Effector memory CD4-positive, alpha-beta T cell (primary cell): ENCODE measurements at regions not wholly inside any gene's neighbourhood (a gene's known extent, or its start where the extent isn't known, plus 50 kb on each side); places are given as distances from the start of the nearest gene placed in this dataset.

Experiments
- DNase-seq, 3 donors: peaks; one replicate each; pipeline ENCODE4 v3.0.0-alpha.2; 2020
- H3K27ac ChIP-seq: 2 replicates; pipeline ENCODE4 v1.7.0; 2013; ENCODE audit warnings: mild to moderate bottlenecking, low read length, moderate library complexity; ENCODE audit not compliant: insufficient read depth, poor library complexity, severe bottlenecking
- H3K27me3 ChIP-seq: replicated peaks from 2 replicates; pipeline ENCODE4 v1.7.0; 2013; ENCODE audit warnings: mild to moderate bottlenecking, low read length; ENCODE audit not compliant: insufficient read depth, control insufficient read depth, poor library complexity, severe bottlenecking
- H3K36me3 ChIP-seq: 2 replicates; pipeline ENCODE4 v1.7.0; 2013; ENCODE audit warnings: mild to moderate bottlenecking, low read length, moderate library complexity; ENCODE audit not compliant: control insufficient read depth, insufficient read depth
- H3K4me1 ChIP-seq: 2 replicates; pipeline ENCODE4 v1.7.0; 2013; ENCODE audit warnings: low read length, mild to moderate bottlenecking; ENCODE audit not compliant: control insufficient read depth, insufficient read depth, poor library complexity, severe bottlenecking
- H3K4me3 ChIP-seq: 2 replicates; pipeline ENCODE4 v1.7.0; 2013; ENCODE audit warnings: low read length, low read depth, mild to moderate bottlenecking; ENCODE audit not compliant: insufficient read depth, poor library complexity, severe bottlenecking
- H3K9me3 ChIP-seq: 2 replicates; pipeline ENCODE4 v1.7.0; 2013; ENCODE audit warnings: mild to moderate bottlenecking, low read length, moderate library complexity; ENCODE audit not compliant: control insufficient read depth

DNA sequence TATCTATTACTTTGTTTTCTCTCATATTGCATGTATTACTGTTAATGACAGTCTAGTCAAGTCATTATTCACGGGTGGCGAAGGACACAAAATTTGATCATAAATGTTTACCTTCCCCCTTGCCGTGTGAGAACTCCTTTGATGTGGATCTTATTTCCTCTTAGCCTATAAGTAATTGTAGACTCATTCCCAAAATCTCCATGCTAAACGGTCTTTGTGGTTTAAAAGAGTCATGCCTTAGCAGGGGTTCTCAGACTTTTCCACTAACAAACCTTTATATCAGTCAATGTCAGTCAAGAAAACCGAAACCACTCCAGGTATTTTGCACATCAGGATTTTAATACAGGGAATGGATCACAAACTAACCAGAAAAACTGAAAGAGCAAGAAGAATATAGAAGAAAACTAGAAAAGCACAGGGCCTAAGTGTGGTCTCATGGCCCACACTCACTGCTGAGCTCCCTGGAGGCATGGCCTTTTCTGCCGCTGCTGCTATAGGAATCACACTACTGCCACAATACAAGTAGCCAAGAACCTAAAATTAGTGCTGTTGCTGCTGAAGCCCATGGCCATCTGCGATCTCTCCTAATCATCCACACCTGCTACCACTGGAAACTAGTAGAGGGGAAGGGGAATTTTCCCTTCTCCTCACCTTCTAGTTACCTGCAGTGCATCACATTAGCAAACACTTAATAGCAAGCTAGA is 186.0 kb upstream of the POU3F2 start:
- no peak for DNase-seq
- no peaks in the 10 kb centered on the region for H3K4me1 ChIP-seq
- no peak overlapping the region for H3K4me3 ChIP-seq
- no peaks in the 10 kb centered on the region for H3K9me3 ChIP-seq
- H3K27ac ChIP-seq: no peak overlapping the region
- H3K27me3 ChIP-seq: no peaks in the 10 kb centered on the region
- no peaks in the 10 kb centered on the region for H3K36me3 ChIP-seq

- H3K9me3 ChIP-seq: no peaks in the 10 kb centered on the region
- no peaks in the 10 kb centered on the region for H3K27me3 ChIP-seq
- H3K36me3 ChIP-seq: no peaks in the 10 kb centered on the region
- no peaks in the 10 kb centered on the region for H3K4me1 ChIP-seq
- DNase-seq: no peak
- H3K4me3 ChIP-seq: no peak overlapping the region
- no peak overlapping the region for H3K27ac ChIP-seq
Observed at GRCh38 chr6:98650941-98651340, 183.4 kb upstream of the POU3F2 start.

DNA sequence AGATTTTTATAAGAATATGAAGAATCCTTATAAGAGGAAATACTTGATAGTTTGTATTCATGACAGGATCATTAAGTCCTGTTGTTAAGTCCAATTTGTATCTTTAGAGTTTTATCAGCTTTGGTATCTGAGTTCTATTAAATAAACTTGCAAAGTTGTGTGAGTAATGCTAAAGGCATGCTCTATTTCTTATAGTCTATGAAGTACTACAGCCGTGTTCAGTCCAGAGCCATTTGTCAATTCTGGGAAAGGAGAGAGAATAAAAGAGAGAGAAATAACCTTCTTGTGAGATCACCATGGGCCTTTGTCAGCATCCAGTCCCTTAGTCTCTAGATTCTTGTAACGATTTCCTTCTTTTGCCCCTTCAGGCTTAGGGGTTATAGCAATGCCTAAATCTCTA is 181.2 kb upstream of the POU3F2 start:
- no peak overlapping the region for H3K27ac ChIP-seq
- no peaks in the 10 kb centered on the region for H3K4me1 ChIP-seq
- H3K27me3 ChIP-seq: no peaks in the 10 kb centered on the region
- DNase-seq: no peak
- H3K36me3 ChIP-seq: no peaks in the 10 kb centered on the region
- no peak overlapping the region for H3K4me3 ChIP-seq
- H3K9me3 ChIP-seq: no peaks in the 10 kb centered on the region

GRCh38 chr6:98657764-98658163 is 176.6 kb upstream of the POU3F2 start:
- no peaks in the 10 kb centered on the region for H3K36me3 ChIP-seq
- no peaks in the 10 kb centered on the region for H3K27me3 ChIP-seq
- no peak for DNase-seq
- H3K27ac ChIP-seq: no peak overlapping the region
- no peaks in the 10 kb centered on the region for H3K4me1 ChIP-seq
- no peaks in the 10 kb centered on the region for H3K9me3 ChIP-seq
- no peak overlapping the region for H3K4me3 ChIP-seq

- no peak for DNase-seq
- Histone ChIP-seq H3K36me3 (no peaks in the 10 kb centered on the region), H3K27me3 (no peaks in the 10 kb centered on the region), H3K4me3 (no peak overlapping the region), H3K4me1 (no peaks in the 10 kb centered on the region), H3K27ac (no peak overlapping the region), H3K9me3 (no peaks in the 10 kb centered on the region)
Observed at GRCh38 chr6:98669371-98669770, 165.0 kb upstream of the POU3F2 start.

GRCh38 chr6:98670045-98670746 is 164.2 kb upstream of the POU3F2 start:
- no peaks in the 10 kb centered on the region for H3K36me3 ChIP-seq
- H3K4me1 ChIP-seq: no peaks in the 10 kb centered on the region
- H3K27ac ChIP-seq: no peak overlapping the region
- H3K27me3 ChIP-seq: no peaks in the 10 kb centered on the region
- H3K9me3 ChIP-seq: no peaks in the 10 kb centered on the region
- H3K4me3 ChIP-seq: no peak overlapping the region
- DNase-seq: no peak

DNA sequence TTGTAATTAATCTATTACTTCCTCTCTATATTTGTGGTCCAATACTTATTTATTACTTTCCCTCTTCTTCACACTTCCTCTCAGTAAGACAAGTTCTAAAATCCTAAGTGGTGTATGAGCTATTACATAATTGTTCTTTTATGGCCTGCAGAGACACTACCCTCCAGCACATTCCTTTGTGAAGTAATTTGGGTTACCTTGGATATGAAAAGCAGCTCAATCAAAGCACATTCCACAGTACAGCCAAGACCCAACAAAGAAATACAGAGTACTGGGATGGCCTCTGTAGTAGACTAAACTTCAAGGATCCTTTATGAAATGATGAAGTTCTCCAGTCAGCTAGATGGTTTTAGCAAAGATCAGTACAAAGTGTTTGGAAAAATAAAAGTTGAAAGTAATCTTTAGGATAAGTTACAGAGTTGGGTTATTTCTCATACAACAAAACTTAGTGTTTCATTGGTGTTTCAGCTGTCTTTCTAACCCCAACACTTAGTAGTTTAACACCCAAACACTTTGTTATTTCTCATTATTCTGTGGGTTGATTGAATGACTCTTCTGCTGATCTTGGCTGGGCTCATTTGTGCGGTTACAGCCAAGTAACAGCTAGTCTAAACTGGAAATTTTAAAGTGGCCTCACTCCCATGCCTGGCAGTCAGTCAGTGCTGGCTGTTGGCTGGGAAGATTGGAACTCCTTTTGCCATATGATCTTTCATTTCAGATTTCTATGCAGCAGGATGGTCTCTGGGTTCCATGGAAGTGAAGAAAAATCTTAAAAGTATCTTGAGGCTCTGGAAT is 161.5 kb upstream of the POU3F2 start:
- Histone ChIP-seq H3K9me3 (no peaks in the 10 kb centered on the region), H3K4me3 (no peak overlapping the region), H3K4me1 (no peaks in the 10 kb centered on the region), H3K36me3 (no peaks in the 10 kb centered on the region), H3K27me3 (no peaks in the 10 kb centered on the region), H3K27ac (no peak overlapping the region)
- no peak for DNase-seq

GRCh38 chr6:98678481-98678880 is 155.9 kb upstream of the POU3F2 start:
- Histone ChIP-seq H3K9me3 (no peaks in the 10 kb centered on the region), H3K4me3 (no peak overlapping the region), H3K4me1 (no peaks in the 10 kb centered on the region), H3K27me3 (no peaks in the 10 kb centered on the region), H3K27ac (no peak overlapping the region), H3K36me3 (no peaks in the 10 kb centered on the region)
- DNase-seq: no peak

- no peak for DNase-seq
- Histone ChIP-seq H3K27ac (no peak overlapping the region), H3K9me3 (no peaks in the 10 kb centered on the region), H3K4me1 (no peaks in the 10 kb centered on the region), H3K27me3 (no peaks in the 10 kb centered on the region), H3K4me3 (no peak overlapping the region), H3K36me3 (no peaks in the 10 kb centered on the region)
Observed at GRCh38 chr6:98686008-98686601, 148.3 kb upstream of the POU3F2 start.

DNA sequence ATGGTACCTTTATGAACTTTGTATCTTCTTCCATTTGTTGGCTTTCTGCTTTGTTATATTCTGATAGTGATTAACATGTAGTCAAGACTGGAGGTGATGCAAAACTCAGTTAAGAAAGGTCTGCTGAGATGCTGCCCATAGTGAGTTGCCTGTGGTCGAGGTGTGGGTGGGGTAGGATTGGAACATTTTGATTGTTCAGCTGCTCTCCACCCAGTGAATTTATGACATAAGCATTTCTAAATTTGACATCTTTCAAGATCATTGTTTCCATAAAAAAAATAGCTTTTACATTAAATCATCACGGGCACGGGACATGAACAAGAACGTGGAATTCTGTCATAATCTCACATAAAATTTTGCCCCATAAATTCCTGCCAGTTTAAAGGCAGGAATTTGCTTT is 146.6 kb upstream of the POU3F2 start:
- Histone ChIP-seq H3K27me3 (no peaks in the 10 kb centered on the region), H3K4me1 (no peaks in the 10 kb centered on the region), H3K9me3 (no peaks in the 10 kb centered on the region), H3K27ac (no peak overlapping the region), H3K4me3 (no peak overlapping the region), H3K36me3 (no peaks in the 10 kb centered on the region)
- DNase-seq: no peak
